Activated CD4-positive, alpha-beta memory T cell treated with anti-CD3 and anti-CD28 coated beads, Interleukin-2, amount 10 ng/mL, durations not matched to agents 7 days and 5 days (primary cell): ENCODE measurements at regions not wholly inside any gene's neighbourhood (a gene's known extent, or its start where the extent isn't known, plus 50 kb on each side); places are given as distances from the start of the nearest gene placed in this dataset.

Source experiments
- CTCF ChIA-PET: fragments of 350-600 bp; sonication (Branson Sonifier 250); formaldehyde crosslinking; loops from one replicate; lab custom pipeline; 2021; ENCODE audit warnings: antibody characterized with exemption, inconsistent platforms; lab: Charles Lee
- POLR2A ChIA-PET: fragments of 350-600 bp; sonication (Branson Sonifier 250); formaldehyde crosslinking; loops from one replicate; lab custom pipeline; 2021; ENCODE audit warnings: antibody characterized with exemption; lab: Charles Lee
- DNase-seq: peaks from one replicate; pipeline ENCODE4 v3.0.0-alpha.2; 2020
- H3K27ac Mint-ChIP-seq: one replicate; pipeline ENCODE4 v1.8.0; 2021; ENCODE audit warnings: mild to moderate bottlenecking, mixed read lengths
- H3K27me3 Mint-ChIP-seq: one replicate; pipeline ENCODE4 v1.8.0; 2021; ENCODE audit warnings: mixed read lengths
- H3K36me3 Mint-ChIP-seq: one replicate; pipeline ENCODE4 v1.8.0; 2021; ENCODE audit warnings: low read depth, mixed read lengths
- H3K4me1 Mint-ChIP-seq: one replicate; pipeline ENCODE4 v1.8.0; 2021; ENCODE audit warnings: mixed read lengths
- H3K4me3 Mint-ChIP-seq: one replicate; pipeline ENCODE4 v1.8.0; 2021; ENCODE audit warnings: mild to moderate bottlenecking, mixed read lengths
- H3K9me3 Mint-ChIP-seq: one replicate; pipeline ENCODE4 v1.8.0; 2021; ENCODE audit warnings: mixed read lengths

GRCh38 chr7:131061818-131062217 lies 265.9 kb upstream of the MKLN1 start:
- no peaks in the 10 kb centered on the region for H3K27me3 Mint-ChIP-seq
- H3K27ac Mint-ChIP-seq = no peak overlapping the region
- no peak overlapping the region for H3K4me3 Mint-ChIP-seq
- ChIA-PET CTCF (no interaction called here), POLR2A (no interaction called here)
- peaks cover 51% of the 10 kb centered on the region for H3K36me3 Mint-ChIP-seq
- peaks cover 3% of the 10 kb centered on the region for H3K9me3 Mint-ChIP-seq
- H3K4me1 Mint-ChIP-seq = peaks cover 34% of the 10 kb centered on the region
- DNase-seq = no peak

- no peak overlapping the region for H3K4me3 Mint-ChIP-seq
Observed at GRCh38 chr7:131066635-131067034, 261.0 kb upstream of the MKLN1 start.

GRCh38 chr7:131067220-131067619 lies 260.5 kb upstream of the MKLN1 start:
- no peak for DNase-seq
- ChIA-PET POLR2A (interaction anchor here (1.2 to 2.0 kb wide), 6 partner anchors 8 to 260 kb away, joined by 3 to 6 read pairs (median 4); partner anchors contain the start of gene MKLN1), CTCF (interaction anchor here (0.6 to 5.2 kb wide), 4 partner anchors 10 to 170 kb away, joined by 3 to 48 read pairs (median 4); no protein-coding TSS in a partner anchor)
- Mint-ChIP-seq H3K27me3 (no peaks in the 10 kb centered on the region), H3K9me3 (no peaks in the 10 kb centered on the region), H3K36me3 (peaks cover 22% of the 10 kb centered on the region), H3K27ac (no peak overlapping the region), H3K4me3 (no peak overlapping the region), H3K4me1 (peaks cover 40% of the 10 kb centered on the region)

More at GRCh38 chr7:131066635-131067034, 261.0 kb upstream of the MKLN1 start:
- peaks cover 34% of the 10 kb centered on the region for H3K4me1 Mint-ChIP-seq
- no peak overlapping the region for H3K27ac Mint-ChIP-seq
- no peaks in the 10 kb centered on the region for H3K27me3 Mint-ChIP-seq
- ChIA-PET POLR2A (interaction anchor here (1.2 to 2.0 kb wide), 4 partner anchors 8 to 261 kb away, joined by 3 to 6 read pairs (median 5); partner anchors contain the start of gene MKLN1), CTCF (interaction anchor here (0.7 to 5.2 kb wide), 3 partner anchors 9 to 170 kb away, joined by 5 to 48 read pairs (median 5); no protein-coding TSS in a partner anchor)
- DNase-seq = no peak
- peaks cover 25% of the 10 kb centered on the region for H3K36me3 Mint-ChIP-seq
- H3K9me3 Mint-ChIP-seq = no peaks in the 10 kb centered on the region

GRCh38 chr7:131068604-131069021 lies 259.1 kb upstream of the MKLN1 start:
- H3K4me3 Mint-ChIP-seq = no peak overlapping the region
- H3K36me3 Mint-ChIP-seq = peaks cover 21% of the 10 kb centered on the region

GRCh38 chr7:131071786-131072504 lies 255.7 kb upstream of the MKLN1 start:
- ChIA-PET POLR2A (interaction anchor here (0.6 to 1.9 kb wide), 3 partner anchors 34 to 38 kb away, joined by 3 to 10 read pairs (median 3); no protein-coding TSS in a partner anchor), CTCF (interaction anchor here (1.0 to 3.8 kb wide), 7 partner anchors 14 to 351 kb away, joined by 3 to 15 read pairs (median 3); no protein-coding TSS in a partner anchor)
- Mint-ChIP-seq H3K27me3 (no peaks in the 10 kb centered on the region), H3K36me3 (peaks cover 43% of the 10 kb centered on the region), H3K4me3 (no peak overlapping the region), H3K27ac (peak overlapping the region; percentile 27), H3K9me3 (no peaks in the 10 kb centered on the region), H3K4me1 (peaks cover 56% of the 10 kb centered on the region)
- DNase-seq = no peak

More at GRCh38 chr7:131068604-131069021, 259.1 kb upstream of the MKLN1 start:
- Mint-ChIP-seq H3K4me1 (peaks cover 44% of the 10 kb centered on the region), H3K27ac (no peak overlapping the region), H3K9me3 (no peaks in the 10 kb centered on the region), H3K27me3 (no peaks in the 10 kb centered on the region)
- no peak for DNase-seq
- ChIA-PET POLR2A (interaction anchor here (0.9 to 2.2 kb wide), 9 partner anchors 12 to 234 kb away, joined by 3 to 10 read pairs (median 5); no protein-coding TSS in a partner anchor), CTCF (interaction anchor here (0.8 to 5.2 kb wide), 14 partner anchors 11 to 446 kb away, joined by 3 to 48 read pairs (median 5); no protein-coding TSS in a partner anchor)

GRCh38 chr7:131072505-131073091 lies 255.1 kb upstream of the MKLN1 start:
- DNase-seq = no peak
- Mint-ChIP-seq H3K9me3 (no peaks in the 10 kb centered on the region), H3K4me3 (no peak overlapping the region), H3K36me3 (peaks cover 43% of the 10 kb centered on the region), H3K4me1 (peaks cover 54% of the 10 kb centered on the region), H3K27ac (no peak overlapping the region), H3K27me3 (no peaks in the 10 kb centered on the region)
- CTCF ChIA-PET = interaction anchor here (1.0 to 1.2 kb wide), 4 partner anchors 15 to 175 kb away, joined by 3 to 4 read pairs (median 3); no protein-coding TSS in a partner anchor
- POLR2A ChIA-PET = interaction anchor here (1.4 to 1.9 kb wide), 2 partner anchors 34 to 37 kb away, joined by 3 to 10 read pairs; no protein-coding TSS in a partner anchor

GRCh38 chr7:131074043-131074442 lies 253.6 kb upstream of the MKLN1 start:
- Mint-ChIP-seq H3K9me3 (no peaks in the 10 kb centered on the region), H3K27ac (no peak overlapping the region), H3K36me3 (peaks cover 43% of the 10 kb centered on the region), H3K4me3 (no peak overlapping the region), H3K27me3 (no peaks in the 10 kb centered on the region), H3K4me1 (peaks cover 44% of the 10 kb centered on the region)
- DNase-seq = no peak
- CTCF ChIA-PET = no interaction called here
- POLR2A ChIA-PET = interaction anchor here (0.7 kb wide), 1 partner anchor 33 kb away, joined by 4 read pairs; no protein-coding TSS in a partner anchor

- H3K27me3 Mint-ChIP-seq = no peaks in the 10 kb centered on the region
- peaks cover 40% of the 10 kb centered on the region for H3K36me3 Mint-ChIP-seq
- H3K4me3 Mint-ChIP-seq = no peak overlapping the region
- DNase-seq = no peak
- H3K27ac Mint-ChIP-seq = no peak overlapping the region
- H3K9me3 Mint-ChIP-seq = no peaks in the 10 kb centered on the region
- H3K4me1 Mint-ChIP-seq = peaks cover 39% of the 10 kb centered on the region
- POLR2A ChIA-PET = no interaction called here
- CTCF ChIA-PET = no interaction called here
Observed at GRCh38 chr7:131074585-131074984, 253.1 kb upstream of the MKLN1 start.

GRCh38 chr7:131075406-131075805 lies 252.3 kb upstream of the MKLN1 start:
- peaks cover 40% of the 10 kb centered on the region for H3K36me3 Mint-ChIP-seq
- DNase-seq = no peak
- no peaks in the 10 kb centered on the region for H3K27me3 Mint-ChIP-seq
- H3K9me3 Mint-ChIP-seq = no peaks in the 10 kb centered on the region
- H3K4me3 Mint-ChIP-seq = no peak overlapping the region
- POLR2A ChIA-PET = no interaction called here
- peaks cover 37% of the 10 kb centered on the region for H3K4me1 Mint-ChIP-seq
- CTCF ChIA-PET = no interaction called here
- H3K27ac Mint-ChIP-seq = no peak overlapping the region

GRCh38 chr7:131076032-131076431 lies 251.6 kb upstream of the MKLN1 start:
- H3K4me3 Mint-ChIP-seq = no peak overlapping the region
- ChIA-PET CTCF (no interaction called here), POLR2A (no interaction called here)
- no peaks in the 10 kb centered on the region for H3K9me3 Mint-ChIP-seq
- H3K36me3 Mint-ChIP-seq = peaks cover 40% of the 10 kb centered on the region
- DNase-seq = no peak
- no peak overlapping the region for H3K27ac Mint-ChIP-seq
- no peaks in the 10 kb centered on the region for H3K27me3 Mint-ChIP-seq
- H3K4me1 Mint-ChIP-seq = peaks cover 35% of the 10 kb centered on the region

- ChIA-PET POLR2A (no interaction called here), CTCF (no interaction called here)
- Mint-ChIP-seq H3K36me3 (peaks cover 42% of the 10 kb centered on the region), H3K9me3 (no peaks in the 10 kb centered on the region), H3K4me1 (peaks cover 29% of the 10 kb centered on the region), H3K4me3 (no peak overlapping the region), H3K27me3 (no peaks in the 10 kb centered on the region), H3K27ac (no peak overlapping the region)
- no peak for DNase-seq
Observed at GRCh38 chr7:131076711-131077181, 250.9 kb upstream of the MKLN1 start.

- H3K27ac Mint-ChIP-seq = no peak overlapping the region
- ChIA-PET POLR2A (no interaction called here), CTCF (no interaction called here)
- peaks cover 49% of the 10 kb centered on the region for H3K36me3 Mint-ChIP-seq
- no peaks in the 10 kb centered on the region for H3K27me3 Mint-ChIP-seq
- no peak for DNase-seq
- peaks cover 26% of the 10 kb centered on the region for H3K4me1 Mint-ChIP-seq
- no peak overlapping the region for H3K4me3 Mint-ChIP-seq
- H3K9me3 Mint-ChIP-seq = no peaks in the 10 kb centered on the region
Observed at GRCh38 chr7:131077735-131078134, 249.9 kb upstream of the MKLN1 start.

- ChIA-PET CTCF (interaction anchor here (0.6 kb wide), 1 partner anchor 149 kb away, joined by 3 read pairs; no protein-coding TSS in a partner anchor), POLR2A (no interaction called here)
- Mint-ChIP-seq H3K4me3 (no peak overlapping the region), H3K36me3 (peaks cover 49% of the 10 kb centered on the region), H3K27me3 (no peaks in the 10 kb centered on the region), H3K4me1 (peaks cover 23% of the 10 kb centered on the region), H3K27ac (no peak overlapping the region), H3K9me3 (peaks cover 3% of the 10 kb centered on the region)
- DNase-seq = no peak
Observed at GRCh38 chr7:131080754-131081153, 246.9 kb upstream of the MKLN1 start.
